ENCODE measurements at regions not wholly inside any gene's neighbourhood (a gene's known extent, or its start where the extent isn't known, plus 50 kb on each side); places are given as distances from the start of the nearest gene placed in this dataset.
"Not testable (repeated sequence)": the region's sequence is repeated elsewhere in the genome, so short reads cannot be mapped to it uniquely, and the experiment has no call there.

- DNase-seq: not testable (repeated sequence)
Observed at GRCh38 chr4:9604893-9605190, 160.6 kb downstream of the DEFB131A start.

GRCh38 chr4:9608300-9608699 is 164.1 kb downstream of the DEFB131A start:
- no peak for DNase-seq

GRCh38 chr4:9610321-9610720 is 166.1 kb downstream of the DEFB131A start:
- DNase-seq: not testable (repeated sequence)

GRCh38 chr4:9611101-9611500 is 166.9 kb downstream of the DEFB131A start:
- DNase-seq: no peak

- DNase-seq: not testable (repeated sequence)
Observed at GRCh38 chr4:9636411-9636810, 145.0 kb upstream of the DRD5 start.

GRCh38 chr4:9659678-9660077 is 121.8 kb upstream of the DRD5 start:
- DNase-seq: not testable (repeated sequence)

GRCh38 chr4:9660955-9661354 is 120.5 kb upstream of the DRD5 start:
- DNase-seq: not testable (repeated sequence)

GRCh38 chr4:9670725-9671124 is 110.7 kb upstream of the DRD5 start:
- DNase-seq: not testable (repeated sequence)

GRCh38 chr4:9677357-9677756 is 104.1 kb upstream of the DRD5 start:
- DNase-seq: not testable (repeated sequence)

GRCh38 chr4:9679704-9680478 is 101.5 kb upstream of the DRD5 start:
- no peak for DNase-seq

GRCh38 chr4:9683174-9683573 is 98.3 kb upstream of the DRD5 start:
- not testable (repeated sequence) for DNase-seq

GRCh38 chr4:9685016-9685415 is 96.4 kb upstream of the DRD5 start:
- DNase-seq: not testable (repeated sequence)

GRCh38 chr4:9685692-9686091 is 95.7 kb upstream of the DRD5 start:
- no peak for DNase-seq

GRCh38 chr4:9690636-9691237 is 90.7 kb upstream of the DRD5 start:
- not testable (repeated sequence) for DNase-seq

GRCh38 chr4:9691238-9692065 is 90.0 kb upstream of the DRD5 start:
- DNase-seq: peak; percentile 99

GRCh38 chr4:9692791-9693491 is 88.5 kb upstream of the DRD5 start:
- not testable (repeated sequence) for DNase-seq

- DNase-seq: not testable (repeated sequence)
Observed at GRCh38 chr4:9694403-9694802, 87.0 kb upstream of the DRD5 start.

GRCh38 chr4:9695994-9696393 is 85.4 kb upstream of the DRD5 start:
- peak; percentile 59 for DNase-seq

GRCh38 chr4:9696561-9696960 is 84.9 kb upstream of the DRD5 start:
- DNase-seq: not testable (repeated sequence)

GRCh38 chr4:9702019-9702418 is 79.4 kb upstream of the DRD5 start:
- DNase-seq: not testable (repeated sequence)

GRCh38 chr4:9702696-9703095 is 78.7 kb upstream of the DRD5 start:
- DNase-seq: not testable (repeated sequence)

- DNase-seq: peak; percentile 89
Observed at GRCh38 chr4:9703391-9703790, 78.0 kb upstream of the DRD5 start.

GRCh38 chr4:9704126-9704525 is 77.3 kb upstream of the DRD5 start:
- DNase-seq: not testable (repeated sequence)
